HCT116 (cell line): ENCODE measurements at regions not wholly inside any gene's neighbourhood (a gene's known extent, or its start where the extent isn't known, plus 50 kb on each side); places are given as distances from the start of the nearest gene placed in this dataset.

Experiments
- ATAC-seq: fragments of 200-7000 bp; cut with Tn5 transposase; 2 replicates; pipeline ENCODE4 v1.9.1; 2020; ENCODE audit warnings: mild to moderate bottlenecking, moderate library complexity
- BruUV-seq: library from RNA; stranded (reverse); fragments of 400-500 nt; replicated peaks from 2 replicates; lab custom pipeline; 2021; lab: Mats Ljungman, UMichigan
- CTCF ChIA-PET: fragments of 300-600 bp; sonication (Branson Sonifier 250); formaldehyde crosslinking; loops from one replicate; lab custom pipeline; 2021; ENCODE audit warnings: antibody characterized with exemption; lab: Charles Lee
- POLR2A ChIA-PET: fragments of 300-600, 350-600 bp; sonication (Branson Sonifier 250); formaldehyde crosslinking; loops from one replicate; lab custom pipeline; 2021; ENCODE audit warnings: antibody characterized with exemption; lab: Charles Lee
- RAD21 ChIA-PET, 2 experiments: fragments of 300-600 bp; sonication (Branson Sonifier 250); formaldehyde crosslinking; loops; one replicate each; lab custom pipeline; 2023; ENCODE audit warnings: low total read pairs in 2 of 2; ENCODE audit not compliant: uncharacterized antibody in 2 of 2, unreplicated experiment in 2 of 2, low non-redundant PET in 1 of 2; lab: Charles Lee
- DNase-seq: peaks from one replicate; pipeline ENCODE4 v3.0.0-alpha.2; 2010; ENCODE audit warnings: low read depth, low spot score
- H2AFZ ChIP-seq: fragments of 200-600 bp; shearing (Covaris generic), sonication (generic); 2 replicates; pipeline ENCODE4 v1.6.1; 2017; ENCODE audit warnings: low read depth, mixed run types, mixed read lengths, antibody characterized with exemption, low read length; ENCODE audit not compliant: poor library complexity, severe bottlenecking
- H3K27ac ChIP-seq: 2 replicates; pipeline ENCODE4 v1.5.1; 2012; ENCODE audit warnings: low read depth, low read length
- H3K27me3 ChIP-seq: fragments of 200-600 bp; sonication (generic); 2 replicates; pipeline ENCODE4 v1.6.1; 2016; ENCODE audit warnings: mixed run types, low read length, mixed read lengths; ENCODE audit not compliant: insufficient read depth
- H3K36me3 ChIP-seq, 2 experiments: fragments of 200-500 bp in 1 of 2; fragments of 200-600 bp in 1 of 2; sonication (Bioruptor generic) in 1 of 2; sonication (generic) in 1 of 2; 2 replicates each; pipeline versions ENCODE4 v1.5.1 to v1.6.1; 2014 to 2016; ENCODE audit warnings: low read length in 2 of 2, inconsistent platforms in 1 of 2, mixed read lengths in 1 of 2, mixed run types in 1 of 2; ENCODE audit not compliant: insufficient read depth in 2 of 2, control insufficient read depth in 1 of 2
- H3K4me1 ChIP-seq, 2 experiments: fragments of 200-600 bp in 1 of 2; sonication (generic) in 1 of 2; 2 replicates each; pipeline versions ENCODE4 v1.5.1 to v1.6.1; 2012 to 2017; ENCODE audit warnings: low read length in 2 of 2, inconsistent platforms in 1 of 2, mild to moderate bottlenecking in 1 of 2, mixed read lengths in 1 of 2, mixed run types in 1 of 2, moderate library complexity in 1 of 2; ENCODE audit not compliant: insufficient read depth in 2 of 2, control insufficient read depth in 1 of 2
- H3K4me2 ChIP-seq: fragments of 200-600 bp; sonication (generic); 2 replicates; pipeline ENCODE4 v1.6.1; 2017; ENCODE audit warnings: mixed run types, low read length, mixed read lengths
- H3K4me3 ChIP-seq, 2 experiments: fragments of 200-600 bp in 1 of 2; sonication (generic) in 1 of 2; replicated peaks in 1 of 2; 2 replicates each; pipeline ENCODE4 v1.5.1; 2011 to 2016; ENCODE audit warnings: low read length in 2 of 2, control low read depth in 1 of 2, low read depth in 1 of 2, mild to moderate bottlenecking in 1 of 2, mixed read lengths in 1 of 2, mixed run types in 1 of 2
- H3K79me2 ChIP-seq: fragments of 200-600 bp; sonication (generic); 2 replicates; pipeline ENCODE4 v1.6.1; 2017; ENCODE audit warnings: mild to moderate bottlenecking, mixed run types, low read length, moderate library complexity, mixed read lengths; ENCODE audit not compliant: insufficient read depth
- H3K9ac ChIP-seq: fragments of 200-600 bp; sonication (generic); 2 replicates; pipeline ENCODE4 v1.6.1; 2016; ENCODE audit warnings: low read length, mixed read lengths
- H3K9me2 ChIP-seq: fragments of 200-600 bp; sonication (generic), shearing (Covaris generic); 2 replicates; pipeline ENCODE4 v1.6.1; 2017; ENCODE audit warnings: mixed run types, mild to moderate bottlenecking, moderate library complexity; ENCODE audit not compliant: insufficient read depth
- H3K9me3 ChIP-seq, 2 experiments: fragments of 200-500 bp in 1 of 2; fragments of 200-600 bp in 1 of 2; sonication (Bioruptor generic) in 1 of 2; sonication (generic) in 1 of 2; 2 replicates each; pipeline ENCODE4 v1.6.1; 2014 to 2017; ENCODE audit warnings: low read length in 2 of 2, mixed read lengths in 2 of 2, inconsistent platforms in 1 of 2, low read depth in 1 of 2, mild to moderate bottlenecking in 1 of 2, mixed run types in 1 of 2, moderate library complexity in 1 of 2; ENCODE audit not compliant: control insufficient read depth in 1 of 2, insufficient read depth in 1 of 2
- H4K20me1 ChIP-seq: fragments of 200-600 bp; sonication (generic), shearing (Covaris generic); 2 replicates; pipeline ENCODE4 v1.6.1; 2017; ENCODE audit warnings: mixed run types, mild to moderate bottlenecking, moderate library complexity; ENCODE audit not compliant: insufficient read depth
- CBX3 ChIP-seq: IDR thresholded peaks from 2 replicates; pipeline ENCODE4 v1.6.1; 2012; ENCODE audit warnings: low read depth
- CEBPB ChIP-seq: IDR thresholded peaks from 2 replicates; pipeline ENCODE4 v1.6.1; 2012; ENCODE audit warnings: low read depth
- EGR1 ChIP-seq: IDR thresholded peaks from 2 replicates; pipeline ENCODE4 v1.6.1; 2012; ENCODE audit warnings: low read depth
- ELF1 ChIP-seq: IDR thresholded peaks from 2 replicates; pipeline ENCODE4 v1.6.1; 2012; ENCODE audit warnings: low read depth, borderline replicate concordance
- EZH2phosphoT487 ChIP-seq: fragments of 200-600 bp; IDR thresholded peaks from 2 replicates; pipeline ENCODE4 v1.6.1; 2018; ENCODE audit warnings: antibody characterized with exemption, borderline replicate concordance
- POLR2A ChIP-seq: IDR thresholded peaks from 2 replicates; pipeline ENCODE4 v1.7.0; 2011; ENCODE audit warnings: borderline replicate concordance; ENCODE audit not compliant: insufficient read depth, insufficient read length; ENCODE audit errors: extremely low read depth
- POLR2AphosphoS5 ChIP-seq: IDR thresholded peaks from 2 replicates; pipeline ENCODE4 v1.6.1; 2011; ENCODE audit warnings: mild to moderate bottlenecking, low read depth, low read length, moderate library complexity
- RAD21 ChIP-seq: IDR thresholded peaks from 2 replicates; pipeline ENCODE4 v1.6.1; 2012; ENCODE audit warnings: low read depth, mild to moderate bottlenecking
- SIN3A ChIP-seq: IDR thresholded peaks from 2 replicates; pipeline ENCODE4 v1.6.1; 2012; ENCODE audit warnings: low read depth
- SP1 ChIP-seq: IDR thresholded peaks from 2 replicates; pipeline ENCODE4 v1.6.1; 2012; ENCODE audit warnings: low read depth
- SRF ChIP-seq: IDR thresholded peaks from 2 replicates; pipeline ENCODE4 v1.6.1; 2012; ENCODE audit warnings: low read depth
- TCF7L2 ChIP-seq: IDR thresholded peaks from 2 replicates; pipeline ENCODE4 v1.7.0; 2011; ENCODE audit warnings: borderline replicate concordance, inconsistent platforms; ENCODE audit not compliant: insufficient read depth, insufficient read length; ENCODE audit errors: extremely low read depth
- YY1 ChIP-seq: IDR thresholded peaks from 2 replicates; pipeline ENCODE4 v1.6.1; 2011; ENCODE audit warnings: low read length, low read depth, moderate library complexity, mild to moderate bottlenecking; ENCODE audit not compliant: insufficient replicate concordance; ENCODE audit errors: extremely low read depth
- ZFX ChIP-seq: fragments of 450-650 bp; IDR thresholded peaks from 2 replicates; pipeline ENCODE4 v1.6.1; 2017
- ZNF274 ChIP-seq: fragments of 200-500 bp; sonication (Bioruptor generic); IDR thresholded peaks from 2 replicates; pipeline ENCODE4 v1.6.1; 2014; ENCODE audit warnings: mild to moderate bottlenecking, low read depth, low read length, inconsistent platforms
- intact Hi-C: fragments of 100-400 bp; cut with micrococcal nuclease; formaldehyde crosslinking; loops from 2 replicates; pipeline ENCODE4 v1.10.0; 2022
- TF ChIP-seq, protein P1 (sequence below): IDR thresholded peaks from 2 replicates; pipeline ENCODE4 v1.6.1; 2012
- TF ChIP-seq, protein P2 (sequence below): IDR thresholded peaks from 2 replicates; pipeline ENCODE4 v1.6.1; 2011; ENCODE audit warnings: mild to moderate bottlenecking, low read length, moderate library complexity; ENCODE audit not compliant: insufficient replicate concordance; ENCODE audit errors: extremely low read depth
- TF ChIP-seq, protein P3 (sequence below): IDR thresholded peaks from 2 replicates; pipeline ENCODE4 v1.6.1; 2012

DNA sequence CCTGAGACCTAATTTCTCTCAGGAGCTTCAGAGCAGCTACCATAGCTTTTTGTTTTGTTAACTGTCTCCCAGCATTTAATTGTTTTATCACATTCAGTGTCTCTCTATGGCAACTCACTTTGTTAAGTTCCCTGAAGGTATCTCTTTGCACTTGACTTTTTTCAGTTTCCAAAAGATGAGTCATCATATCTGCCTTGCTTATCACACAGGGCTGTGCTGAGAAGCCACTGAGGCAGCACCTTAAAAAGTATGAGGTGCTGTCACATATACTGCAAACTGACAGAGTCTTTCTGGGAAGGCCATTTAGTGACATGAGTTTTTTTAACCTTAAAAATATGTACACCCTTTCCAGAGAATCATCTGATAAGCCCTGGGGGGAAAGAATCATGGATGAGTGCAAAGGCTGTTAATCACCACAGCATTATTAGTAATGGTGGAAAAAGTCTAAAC, 56.8 kb downstream of the PPP1R3C start:
- intact Hi-C loops = no loop called here
- POLR2A ChIA-PET = no interaction called here
- Histone ChIP-seq H3K9me3 (no peaks in the 10 kb centered on the region), H3K9ac (no peak overlapping the region), H3K27me3 (no peaks in the 10 kb centered on the region), H3K4me1 (no peaks in the 10 kb centered on the region), H3K27ac (no peak overlapping the region), H2AFZ (no peak overlapping the region), H3K79me2 (no peaks in the 10 kb centered on the region), H3K36me3 (no peaks in the 10 kb centered on the region), H3K9me2 (no peaks in the 10 kb centered on the region), H4K20me1 (no peaks in the 10 kb centered on the region), H3K4me2 (no peak overlapping the region), H3K4me3 (no peak overlapping the region)
- TF ChIP-seq, protein P1, sequence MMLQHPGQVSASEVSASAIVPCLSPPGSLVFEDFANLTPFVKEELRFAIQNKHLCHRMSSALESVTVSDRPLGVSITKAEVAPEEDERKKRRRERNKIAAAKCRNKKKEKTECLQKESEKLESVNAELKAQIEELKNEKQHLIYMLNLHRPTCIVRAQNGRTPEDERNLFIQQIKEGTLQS = no peak
- TF ChIP-seq EGR1 (no peak), TCF7L2 (no peak), SRF (no peak), YY1 (no peak), ZFX (no peak), ELF1 (no peak), SIN3A (no peak), POLR2A (no peak)
- no TSS peak for BruUV-seq
- DNase-seq (no peak), ATAC-seq (no peak)
- RAD21 ChIA-PET = no interaction called here
- CTCF ChIA-PET = no interaction called here

DNA sequence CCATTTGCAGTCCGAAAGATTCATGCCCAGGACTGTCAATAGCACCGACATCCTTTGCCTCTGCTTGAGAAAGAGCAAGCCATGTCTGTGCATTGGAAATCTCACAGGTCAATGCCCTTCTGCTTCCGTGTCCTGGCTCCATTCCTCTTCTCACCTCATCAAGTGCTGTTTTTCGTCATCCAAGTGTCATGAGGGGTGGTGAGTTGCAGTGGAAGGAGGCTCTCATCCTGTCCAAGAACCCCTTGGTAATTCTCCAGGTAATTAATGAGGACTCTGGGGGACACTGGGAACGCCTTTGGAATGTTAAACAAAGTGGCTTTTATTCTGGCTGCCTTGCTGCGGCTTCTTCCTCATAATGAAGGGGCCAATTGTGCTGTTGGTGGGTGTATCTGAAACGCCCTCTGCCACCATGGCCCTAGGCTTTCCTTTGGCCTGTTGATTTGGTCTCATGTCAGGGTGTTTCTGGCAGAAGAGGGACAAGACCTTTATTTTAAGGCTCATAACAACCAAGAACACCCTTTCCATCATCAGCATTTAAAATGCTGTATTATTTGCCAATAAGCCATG, 57.7 kb downstream of the PPP1R3C start:
- DNase-seq = no peak
- Histone ChIP-seq H3K27ac (no peak overlapping the region), H3K36me3 (no peaks in the 10 kb centered on the region), H3K79me2 (no peaks in the 10 kb centered on the region), H3K4me1 (no peaks in the 10 kb centered on the region), H3K4me2 (no peak overlapping the region), H3K27me3 (no peaks in the 10 kb centered on the region), H3K4me3 (no peak overlapping the region), H3K9ac (no peak overlapping the region), H3K9me2 (no peaks in the 10 kb centered on the region), H2AFZ (no peak overlapping the region), H4K20me1 (no peaks in the 10 kb centered on the region), H3K9me3 (no peaks in the 10 kb centered on the region)
- ChIA-PET RAD21 (no interaction called here), POLR2A (no interaction called here), CTCF (no interaction called here)
- intact Hi-C loops = no loop called here
- ATAC-seq = no peak
- BruUV-seq = no TSS peak
- TF ChIP-seq, protein P2, sequence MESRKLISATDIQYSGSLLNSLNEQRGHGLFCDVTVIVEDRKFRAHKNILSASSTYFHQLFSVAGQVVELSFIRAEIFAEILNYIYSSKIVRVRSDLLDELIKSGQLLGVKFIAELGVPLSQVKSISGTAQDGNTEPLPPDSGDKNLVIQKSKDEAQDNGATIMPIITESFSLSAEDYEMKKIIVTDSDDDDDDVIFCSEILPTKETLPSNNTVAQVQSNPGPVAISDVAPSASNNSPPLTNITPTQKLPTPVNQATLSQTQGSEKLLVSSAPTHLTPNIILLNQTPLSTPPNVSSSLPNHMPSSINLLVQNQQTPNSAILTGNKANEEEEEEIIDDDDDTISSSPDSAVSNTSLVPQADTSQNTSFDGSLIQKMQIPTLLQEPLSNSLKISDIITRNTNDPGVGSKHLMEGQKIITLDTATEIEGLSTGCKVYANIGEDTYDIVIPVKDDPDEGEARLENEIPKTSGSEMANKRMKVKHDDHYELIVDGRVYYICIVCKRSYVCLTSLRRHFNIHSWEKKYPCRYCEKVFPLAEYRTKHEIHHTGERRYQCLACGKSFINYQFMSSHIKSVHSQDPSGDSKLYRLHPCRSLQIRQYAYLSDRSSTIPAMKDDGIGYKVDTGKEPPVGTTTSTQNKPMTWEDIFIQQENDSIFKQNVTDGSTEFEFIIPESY = no peak
- TF ChIP-seq TCF7L2 (no peak), SIN3A (no peak), EZH2phosphoT487 (no peak), EGR1 (no peak), SP1 (no peak), CEBPB (no peak), POLR2AphosphoS5 (no peak), ELF1 (no peak), RAD21 (no peak), SRF (no peak), CBX3 (no peak), ZNF274 (no peak), POLR2A (no peak)
- TF ChIP-seq, protein P1 = no peak
- TF ChIP-seq, protein P3, sequence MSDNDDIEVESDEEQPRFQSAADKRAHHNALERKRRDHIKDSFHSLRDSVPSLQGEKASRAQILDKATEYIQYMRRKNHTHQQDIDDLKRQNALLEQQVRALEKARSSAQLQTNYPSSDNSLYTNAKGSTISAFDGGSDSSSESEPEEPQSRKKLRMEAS = no peak
